ENCODE measurements at regions not wholly inside any gene's neighbourhood (a gene's known extent, or its start where the extent isn't known, plus 50 kb on each side); places are given as distances from the start of the nearest gene placed in this dataset.

- H3K36me3 ChIP-seq (ENCODE audit: control insufficient read depth in 2 of 2, extremely low read depth in 1 of 2, insufficient read depth in 2 of 2, low read length in 2 of 2): no peaks in the 10 kb centered on the region
- H3K4me3 ChIP-seq (ENCODE audit: control insufficient read depth in 2 of 3, extremely low read depth in 1 of 3, insufficient read depth in 2 of 3, low read depth in 1 of 3, low read length in 3 of 3): no peak overlapping the region
- H3K9me3 ChIP-seq (ENCODE audit: control insufficient read depth, low read depth, low read length): no peaks in the 10 kb centered on the region
- no peaks in the 10 kb centered on the region for H3K9me1 ChIP-seq (ENCODE audit: control insufficient read depth, extremely low read depth, insufficient read depth, low read length)
- DNase-seq (ENCODE audit: low read depth, low spot score) (no peak), FAIRE-seq (no peak)
- no peak overlapping the region for H2AFZ ChIP-seq (ENCODE audit: control insufficient read depth, low read length)
- H3K27me3 ChIP-seq (ENCODE audit: control insufficient read depth, extremely low read depth, insufficient read depth, low read length): peaks cover 5% of the 10 kb centered on the region
- no peaks in the 10 kb centered on the region for H4K20me1 ChIP-seq (ENCODE audit: control insufficient read depth, extremely low read depth, insufficient read depth, low read length)
- no peaks in the 10 kb centered on the region for H3K79me2 ChIP-seq (ENCODE audit: control insufficient read depth, insufficient read depth, low read length)
- dilution Hi-C loops (cut with MboI; ENCODE audit: extremely low pct_ligation_motif_present, low sequenced_read_pairs): no loop called here
- no peak overlapping the region for H3K9ac ChIP-seq (ENCODE audit: control insufficient read depth, extremely low read depth, insufficient read depth, low read length)
- TF ChIP-seq, protein P1, sequence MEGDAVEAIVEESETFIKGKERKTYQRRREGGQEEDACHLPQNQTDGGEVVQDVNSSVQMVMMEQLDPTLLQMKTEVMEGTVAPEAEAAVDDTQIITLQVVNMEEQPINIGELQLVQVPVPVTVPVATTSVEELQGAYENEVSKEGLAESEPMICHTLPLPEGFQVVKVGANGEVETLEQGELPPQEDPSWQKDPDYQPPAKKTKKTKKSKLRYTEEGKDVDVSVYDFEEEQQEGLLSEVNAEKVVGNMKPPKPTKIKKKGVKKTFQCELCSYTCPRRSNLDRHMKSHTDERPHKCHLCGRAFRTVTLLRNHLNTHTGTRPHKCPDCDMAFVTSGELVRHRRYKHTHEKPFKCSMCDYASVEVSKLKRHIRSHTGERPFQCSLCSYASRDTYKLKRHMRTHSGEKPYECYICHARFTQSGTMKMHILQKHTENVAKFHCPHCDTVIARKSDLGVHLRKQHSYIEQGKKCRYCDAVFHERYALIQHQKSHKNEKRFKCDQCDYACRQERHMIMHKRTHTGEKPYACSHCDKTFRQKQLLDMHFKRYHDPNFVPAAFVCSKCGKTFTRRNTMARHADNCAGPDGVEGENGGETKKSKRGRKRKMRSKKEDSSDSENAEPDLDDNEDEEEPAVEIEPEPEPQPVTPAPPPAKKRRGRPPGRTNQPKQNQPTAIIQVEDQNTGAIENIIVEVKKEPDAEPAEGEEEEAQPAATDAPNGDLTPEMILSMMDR (optimal IDR thresholded peaks at IDR 0.05 in 1 of 3, IDR thresholded peaks at IDR 0.05 in 1 of 3, conservative IDR thresholded peaks at IDR 0.05 in 1 of 3; ENCODE audit: extremely low read depth in 1 of 3, insufficient read depth in 2 of 3, low read length in 3 of 3): no peak
- TF ChIP-seq EZH2 (IDR thresholded peaks at IDR 0.05; ENCODE audit: low read length): no peak
- no peaks in the 10 kb centered on the region for H3K4me1 ChIP-seq (ENCODE audit: control insufficient read depth, extremely low read depth, insufficient read depth, low read length)
- no peak overlapping the region for H3K27ac ChIP-seq (ENCODE audit: control insufficient read depth, insufficient read depth, low read length)
- no peak overlapping the region for H3K4me2 ChIP-seq (ENCODE audit: control insufficient read depth, extremely low read depth, insufficient read depth, low read depth, low read length)
These were observed 335.7 kb upstream of the HS6ST1 start for GRCh38 chr2:128654408-128654807.

GRCh38 chr2:128660836-128661235, 342.2 kb upstream of the HS6ST1 start:
- dilution Hi-C loops (cut with MboI; ENCODE audit: extremely low pct_ligation_motif_present, low sequenced_read_pairs): no loop called here
- Histone ChIP-seq H3K9ac (ENCODE audit: control insufficient read depth, extremely low read depth, insufficient read depth, low read length) (no peak overlapping the region), H2AFZ (ENCODE audit: control insufficient read depth, low read length) (no peak overlapping the region), H3K4me2 (ENCODE audit: control insufficient read depth, extremely low read depth, insufficient read depth, low read depth, low read length) (no peak overlapping the region), H3K9me1 (ENCODE audit: control insufficient read depth, extremely low read depth, insufficient read depth, low read length) (no peaks in the 10 kb centered on the region), H3K27ac (ENCODE audit: control insufficient read depth, insufficient read depth, low read length) (no peak overlapping the region), H3K4me1 (ENCODE audit: control insufficient read depth, extremely low read depth, insufficient read depth, low read length) (no peaks in the 10 kb centered on the region), H3K36me3 (ENCODE audit: control insufficient read depth in 2 of 2, extremely low read depth in 1 of 2, insufficient read depth in 2 of 2, low read length in 2 of 2) (no peaks in the 10 kb centered on the region), H3K27me3 (ENCODE audit: control insufficient read depth, extremely low read depth, insufficient read depth, low read length) (peaks cover under 1% of the 10 kb centered on the region), H4K20me1 (ENCODE audit: control insufficient read depth, extremely low read depth, insufficient read depth, low read length) (no peaks in the 10 kb centered on the region), H3K79me2 (ENCODE audit: control insufficient read depth, insufficient read depth, low read length) (no peaks in the 10 kb centered on the region), H3K4me3 (ENCODE audit: control insufficient read depth in 2 of 3, extremely low read depth in 1 of 3, insufficient read depth in 2 of 3, low read depth in 1 of 3, low read length in 3 of 3) (no peak overlapping the region), H3K9me3 (ENCODE audit: control insufficient read depth, low read depth, low read length) (no peaks in the 10 kb centered on the region)
- DNase-seq (ENCODE audit: low read depth, low spot score) (no peak), FAIRE-seq (no peak)
- no peak for TF ChIP-seq EZH2 (IDR thresholded peaks at IDR 0.05; ENCODE audit: low read length)
- TF ChIP-seq, protein P1 (optimal IDR thresholded peaks at IDR 0.05 in 1 of 3, IDR thresholded peaks at IDR 0.05 in 1 of 3, conservative IDR thresholded peaks at IDR 0.05 in 1 of 3; ENCODE audit: extremely low read depth in 1 of 3, insufficient read depth in 2 of 3, low read length in 3 of 3): no peak
